ENCODE measurements at regions not wholly inside any gene's neighbourhood (a gene's known extent, or its start where the extent isn't known, plus 50 kb on each side); places are given as distances from the start of the nearest gene placed in this dataset.

DNA sequence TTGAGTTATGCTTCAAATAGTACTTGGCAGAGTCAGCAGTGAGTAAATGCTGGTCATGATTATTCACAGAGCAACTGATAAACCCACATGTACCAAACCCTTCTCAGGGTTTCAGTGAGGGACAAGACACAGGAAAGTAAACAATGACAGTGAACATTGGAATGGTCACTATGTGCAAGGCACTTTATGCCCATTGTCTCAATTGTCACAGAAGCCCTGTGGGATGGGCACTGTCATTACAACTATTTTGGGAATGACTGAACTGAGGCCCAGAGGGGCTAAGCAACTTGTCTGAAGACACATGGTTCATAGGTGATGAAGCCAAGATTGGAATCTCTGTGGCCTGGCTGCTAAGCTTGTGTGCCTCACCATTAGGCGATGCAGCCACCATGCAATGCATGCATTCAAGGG is 238.5 kb downstream of the RBM19 start:
- Histone ChIP-seq H3F3A (ENCODE audit: insufficient read depth, low read length) (no peaks in the 10 kb centered on the region), H2AFZ (ENCODE audit: low read length) (no peak overlapping the region), H3K9me2 (ENCODE audit: low read depth, low read length) (no peaks in the 10 kb centered on the region), H4K20me1 (ENCODE audit: insufficient read depth, low read length) (no peaks in the 10 kb centered on the region), H3K4me1 (ENCODE audit: insufficient read depth, low read length, severe bottlenecking) (no peaks in the 10 kb centered on the region), H3K9ac (ENCODE audit: low read length) (no peak overlapping the region), H3K36me3 (ENCODE audit: insufficient read depth, low read length) (no peaks in the 10 kb centered on the region), H3K9me3 (ENCODE audit: low read length) (no peaks in the 10 kb centered on the region), H3K4me2 (ENCODE audit: low read length) (no peak overlapping the region), H3K4me3 (ENCODE audit: low read depth, low read length, poor library complexity, severe bottlenecking) (no peak overlapping the region), H3K27ac (ENCODE audit: low read depth, low read length, poor library complexity, severe bottlenecking) (no peak overlapping the region), H3K79me2 (ENCODE audit: insufficient read depth, low read length) (no peaks in the 10 kb centered on the region), H3K27me3 (ENCODE audit: insufficient read depth, low read length) (no peaks in the 10 kb centered on the region)
- TF ChIP-seq EZH2 (IDR thresholded peaks at IDR 0.05; ENCODE audit: borderline replicate concordance, low read length): no peak
- TF ChIP-seq, protein P1, sequence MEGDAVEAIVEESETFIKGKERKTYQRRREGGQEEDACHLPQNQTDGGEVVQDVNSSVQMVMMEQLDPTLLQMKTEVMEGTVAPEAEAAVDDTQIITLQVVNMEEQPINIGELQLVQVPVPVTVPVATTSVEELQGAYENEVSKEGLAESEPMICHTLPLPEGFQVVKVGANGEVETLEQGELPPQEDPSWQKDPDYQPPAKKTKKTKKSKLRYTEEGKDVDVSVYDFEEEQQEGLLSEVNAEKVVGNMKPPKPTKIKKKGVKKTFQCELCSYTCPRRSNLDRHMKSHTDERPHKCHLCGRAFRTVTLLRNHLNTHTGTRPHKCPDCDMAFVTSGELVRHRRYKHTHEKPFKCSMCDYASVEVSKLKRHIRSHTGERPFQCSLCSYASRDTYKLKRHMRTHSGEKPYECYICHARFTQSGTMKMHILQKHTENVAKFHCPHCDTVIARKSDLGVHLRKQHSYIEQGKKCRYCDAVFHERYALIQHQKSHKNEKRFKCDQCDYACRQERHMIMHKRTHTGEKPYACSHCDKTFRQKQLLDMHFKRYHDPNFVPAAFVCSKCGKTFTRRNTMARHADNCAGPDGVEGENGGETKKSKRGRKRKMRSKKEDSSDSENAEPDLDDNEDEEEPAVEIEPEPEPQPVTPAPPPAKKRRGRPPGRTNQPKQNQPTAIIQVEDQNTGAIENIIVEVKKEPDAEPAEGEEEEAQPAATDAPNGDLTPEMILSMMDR (IDR thresholded peaks at IDR 0.05; ENCODE audit: low read length): no peak

DNA sequence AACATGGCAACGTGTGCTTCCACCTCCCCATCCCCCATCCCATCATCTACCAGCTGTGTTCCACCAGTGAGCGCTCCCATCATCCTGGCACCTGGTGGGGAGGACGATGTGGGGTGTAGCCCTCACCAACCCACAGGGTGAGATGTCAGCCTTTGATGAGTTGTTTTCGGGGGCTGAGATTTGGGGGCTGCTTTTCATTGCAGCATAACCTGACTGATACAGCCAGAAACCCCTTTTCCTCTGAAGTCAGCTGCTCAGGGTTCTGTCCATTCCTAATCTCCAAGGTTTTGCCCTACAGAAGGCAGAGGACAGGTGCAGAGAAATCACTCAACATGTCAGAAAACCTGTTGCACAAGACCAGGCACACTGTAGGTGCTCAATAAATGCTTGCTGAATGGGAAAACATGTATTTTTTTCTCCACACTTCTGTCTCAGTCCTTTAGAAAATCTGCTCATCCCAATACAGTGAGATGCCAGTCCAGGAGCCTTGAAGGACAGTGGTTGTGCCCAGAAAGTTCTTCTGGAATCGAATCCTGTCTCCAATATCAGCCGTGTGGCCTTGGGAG is 239.8 kb downstream of the RBM19 start:
- no peaks in the 10 kb centered on the region for H4K20me1 ChIP-seq (ENCODE audit: insufficient read depth, low read length)
- no peak overlapping the region for H3K4me2 ChIP-seq (ENCODE audit: low read length)
- H3K79me2 ChIP-seq (ENCODE audit: insufficient read depth, low read length): no peaks in the 10 kb centered on the region
- no peaks in the 10 kb centered on the region for H3K27me3 ChIP-seq (ENCODE audit: insufficient read depth, low read length)
- H3K4me1 ChIP-seq (ENCODE audit: insufficient read depth, low read length, severe bottlenecking): no peaks in the 10 kb centered on the region
- no peak overlapping the region for H3K9ac ChIP-seq (ENCODE audit: low read length)
- H3F3A ChIP-seq (ENCODE audit: insufficient read depth, low read length): no peaks in the 10 kb centered on the region
- no peaks in the 10 kb centered on the region for H3K36me3 ChIP-seq (ENCODE audit: insufficient read depth, low read length)
- no peak overlapping the region for H3K4me3 ChIP-seq (ENCODE audit: low read depth, low read length, poor library complexity, severe bottlenecking)
- H3K9me2 ChIP-seq (ENCODE audit: low read depth, low read length): no peaks in the 10 kb centered on the region
- TF ChIP-seq, protein P1 (IDR thresholded peaks at IDR 0.05; ENCODE audit: low read length): no peak
- no peak for TF ChIP-seq EZH2 (IDR thresholded peaks at IDR 0.05; ENCODE audit: borderline replicate concordance, low read length)
- H3K27ac ChIP-seq (ENCODE audit: low read depth, low read length, poor library complexity, severe bottlenecking): no peak overlapping the region
- no peaks in the 10 kb centered on the region for H3K9me3 ChIP-seq (ENCODE audit: low read length)
- H2AFZ ChIP-seq (ENCODE audit: low read length): no peak overlapping the region

- H3K4me2 ChIP-seq (ENCODE audit: low read length): no peak overlapping the region
- no peak overlapping the region for H3K27ac ChIP-seq (ENCODE audit: low read depth, low read length, poor library complexity, severe bottlenecking)
- H4K20me1 ChIP-seq (ENCODE audit: insufficient read depth, low read length): no peaks in the 10 kb centered on the region
- H2AFZ ChIP-seq (ENCODE audit: low read length): no peak overlapping the region
- no peaks in the 10 kb centered on the region for H3K79me2 ChIP-seq (ENCODE audit: insufficient read depth, low read length)
- H3K9me3 ChIP-seq (ENCODE audit: low read length): no peaks in the 10 kb centered on the region
- no peaks in the 10 kb centered on the region for H3K27me3 ChIP-seq (ENCODE audit: insufficient read depth, low read length)
- H3K9me2 ChIP-seq (ENCODE audit: low read depth, low read length): no peaks in the 10 kb centered on the region
- TF ChIP-seq, protein P1 (IDR thresholded peaks at IDR 0.05; ENCODE audit: low read length): no peak
- TF ChIP-seq EZH2 (IDR thresholded peaks at IDR 0.05; ENCODE audit: borderline replicate concordance, low read length): no peak
- H3F3A ChIP-seq (ENCODE audit: insufficient read depth, low read length): no peaks in the 10 kb centered on the region
- no peak overlapping the region for H3K4me3 ChIP-seq (ENCODE audit: low read depth, low read length, poor library complexity, severe bottlenecking)
- H3K4me1 ChIP-seq (ENCODE audit: insufficient read depth, low read length, severe bottlenecking): no peaks in the 10 kb centered on the region
- no peaks in the 10 kb centered on the region for H3K36me3 ChIP-seq (ENCODE audit: insufficient read depth, low read length)
- H3K9ac ChIP-seq (ENCODE audit: low read length): no peak overlapping the region
Measured at GRCh38 chr12:113725557-113725876, 240.6 kb downstream of the RBM19 start.
